Retinal pigment epithelial cell (primary cell): ENCODE measurements at regions not wholly inside any gene's neighbourhood (a gene's known extent, or its start where the extent isn't known, plus 50 kb on each side); places are given as distances from the start of the nearest gene placed in this dataset.

ENCODE experiments used
- DNase-seq: peaks from one replicate; pipeline ENCODE4 v3.0.0-alpha.2; 2010; ENCODE audit warnings: low read depth
- H3K4me3 ChIP-seq: 2 replicates; pipeline ENCODE4 v1.5.1; 2011; ENCODE audit warnings: mild to moderate bottlenecking, low read length, control low read depth, moderate library complexity
- CTCF ChIP-seq: conservative IDR thresholded peaks from 2 replicates; pipeline ENCODE4 v1.5.1; 2011; ENCODE audit warnings: low read depth, low read length, control low read depth, inconsistent platforms

- no peak for TF ChIP-seq CTCF
- H3K4me3 ChIP-seq = no peak overlapping the region
- DNase-seq = no peak
Measured at GRCh38 chr1:229220163-229220846, 50.6 kb upstream of the RAB4A start.

- DNase-seq = no peak
- no peak overlapping the region for H3K4me3 ChIP-seq
- TF ChIP-seq CTCF = no peak
Measured at GRCh38 chr1:229221106-229222019, 49.5 kb upstream of the RAB4A start.
